ENCODE measurements at regions not wholly inside any gene's neighbourhood (a gene's known extent, or its start where the extent isn't known, plus 50 kb on each side); places are given as distances from the start of the nearest gene placed in this dataset.

DNA sequence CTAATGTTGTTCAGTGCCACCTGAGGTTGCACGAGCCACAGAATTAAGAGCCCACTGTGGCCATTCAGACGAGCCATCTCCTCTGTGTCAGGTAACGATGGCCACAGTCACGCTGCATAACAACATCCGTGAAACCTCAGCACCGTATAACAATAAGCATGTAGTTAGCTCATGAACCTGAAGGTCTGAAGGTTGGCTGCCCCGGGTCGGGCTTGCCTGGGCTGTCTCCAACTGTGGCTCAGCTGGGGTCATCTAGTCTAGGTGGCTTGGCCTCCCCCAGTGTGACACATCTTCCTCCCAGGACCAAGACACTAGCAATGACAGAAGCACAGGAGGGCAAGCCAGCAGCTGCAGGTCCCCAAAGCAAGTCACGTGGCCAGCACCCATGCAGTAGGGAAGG, 258.0 kb downstream of the GLI2 start:
- Histone ChIP-seq H3K27ac (ENCODE audit: low read length) (no peak overlapping the region), H2AFZ (ENCODE audit: low read depth, low read length) (no peak overlapping the region), H3K79me2 (replicated peaks; ENCODE audit: insufficient read depth, low read length) (no peaks in the 10 kb centered on the region), H3K27me3 (ENCODE audit: insufficient read depth, low read depth, low read length) (no peaks in the 10 kb centered on the region), H3K9me2 (ENCODE audit: insufficient read depth, low read length) (no peaks in the 10 kb centered on the region), H3K9me3 (ENCODE audit: low read length) (no peaks in the 10 kb centered on the region), H3K36me3 (ENCODE audit: insufficient read depth, low read length) (no peaks in the 10 kb centered on the region), H3K4me3 (ENCODE audit: low read length) (no peak overlapping the region), H3K9ac (ENCODE audit: low read length) (no peak overlapping the region), H4K20me1 (ENCODE audit: insufficient read depth) (no peaks in the 10 kb centered on the region), H3F3A (ENCODE audit: insufficient read depth, low read length, poor library complexity, severe bottlenecking) (no peaks in the 10 kb centered on the region), H3K4me2 (ENCODE audit: low read length) (no peak overlapping the region)
- TF ChIP-seq EZH2 (IDR thresholded peaks at IDR 0.05; ENCODE audit: borderline replicate concordance, insufficient read depth, low read length, poor library complexity, severe bottlenecking) (no peak), RAD21 (conservative IDR thresholded peaks at IDR 0.05) (no peak), POLR2AphosphoS5 (IDR thresholded peaks at IDR 0.05) (no peak), MXI1 (conservative IDR thresholded peaks at IDR 0.05; ENCODE audit: poor library complexity, severe bottlenecking) (no peak), SMC3 (conservative IDR thresholded peaks at IDR 0.05; ENCODE audit: poor library complexity) (no peak), EP300 (conservative IDR thresholded peaks at IDR 0.05; ENCODE audit: poor library complexity, severe bottlenecking) (no peak)
- TF ChIP-seq, protein P1, sequence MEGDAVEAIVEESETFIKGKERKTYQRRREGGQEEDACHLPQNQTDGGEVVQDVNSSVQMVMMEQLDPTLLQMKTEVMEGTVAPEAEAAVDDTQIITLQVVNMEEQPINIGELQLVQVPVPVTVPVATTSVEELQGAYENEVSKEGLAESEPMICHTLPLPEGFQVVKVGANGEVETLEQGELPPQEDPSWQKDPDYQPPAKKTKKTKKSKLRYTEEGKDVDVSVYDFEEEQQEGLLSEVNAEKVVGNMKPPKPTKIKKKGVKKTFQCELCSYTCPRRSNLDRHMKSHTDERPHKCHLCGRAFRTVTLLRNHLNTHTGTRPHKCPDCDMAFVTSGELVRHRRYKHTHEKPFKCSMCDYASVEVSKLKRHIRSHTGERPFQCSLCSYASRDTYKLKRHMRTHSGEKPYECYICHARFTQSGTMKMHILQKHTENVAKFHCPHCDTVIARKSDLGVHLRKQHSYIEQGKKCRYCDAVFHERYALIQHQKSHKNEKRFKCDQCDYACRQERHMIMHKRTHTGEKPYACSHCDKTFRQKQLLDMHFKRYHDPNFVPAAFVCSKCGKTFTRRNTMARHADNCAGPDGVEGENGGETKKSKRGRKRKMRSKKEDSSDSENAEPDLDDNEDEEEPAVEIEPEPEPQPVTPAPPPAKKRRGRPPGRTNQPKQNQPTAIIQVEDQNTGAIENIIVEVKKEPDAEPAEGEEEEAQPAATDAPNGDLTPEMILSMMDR (IDR thresholded peaks at IDR 0.05; ENCODE audit: poor library complexity, severe bottlenecking): no peak
- TF ChIP-seq, protein P2, sequence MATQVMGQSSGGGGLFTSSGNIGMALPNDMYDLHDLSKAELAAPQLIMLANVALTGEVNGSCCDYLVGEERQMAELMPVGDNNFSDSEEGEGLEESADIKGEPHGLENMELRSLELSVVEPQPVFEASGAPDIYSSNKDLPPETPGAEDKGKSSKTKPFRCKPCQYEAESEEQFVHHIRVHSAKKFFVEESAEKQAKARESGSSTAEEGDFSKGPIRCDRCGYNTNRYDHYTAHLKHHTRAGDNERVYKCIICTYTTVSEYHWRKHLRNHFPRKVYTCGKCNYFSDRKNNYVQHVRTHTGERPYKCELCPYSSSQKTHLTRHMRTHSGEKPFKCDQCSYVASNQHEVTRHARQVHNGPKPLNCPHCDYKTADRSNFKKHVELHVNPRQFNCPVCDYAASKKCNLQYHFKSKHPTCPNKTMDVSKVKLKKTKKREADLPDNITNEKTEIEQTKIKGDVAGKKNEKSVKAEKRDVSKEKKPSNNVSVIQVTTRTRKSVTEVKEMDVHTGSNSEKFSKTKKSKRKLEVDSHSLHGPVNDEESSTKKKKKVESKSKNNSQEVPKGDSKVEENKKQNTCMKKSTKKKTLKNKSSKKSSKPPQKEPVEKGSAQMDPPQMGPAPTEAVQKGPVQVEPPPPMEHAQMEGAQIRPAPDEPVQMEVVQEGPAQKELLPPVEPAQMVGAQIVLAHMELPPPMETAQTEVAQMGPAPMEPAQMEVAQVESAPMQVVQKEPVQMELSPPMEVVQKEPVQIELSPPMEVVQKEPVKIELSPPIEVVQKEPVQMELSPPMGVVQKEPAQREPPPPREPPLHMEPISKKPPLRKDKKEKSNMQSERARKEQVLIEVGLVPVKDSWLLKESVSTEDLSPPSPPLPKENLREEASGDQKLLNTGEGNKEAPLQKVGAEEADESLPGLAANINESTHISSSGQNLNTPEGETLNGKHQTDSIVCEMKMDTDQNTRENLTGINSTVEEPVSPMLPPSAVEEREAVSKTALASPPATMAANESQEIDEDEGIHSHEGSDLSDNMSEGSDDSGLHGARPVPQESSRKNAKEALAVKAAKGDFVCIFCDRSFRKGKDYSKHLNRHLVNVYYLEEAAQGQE (IDR thresholded peaks at IDR 0.05; ENCODE audit: borderline replicate concordance): no peak

DNA sequence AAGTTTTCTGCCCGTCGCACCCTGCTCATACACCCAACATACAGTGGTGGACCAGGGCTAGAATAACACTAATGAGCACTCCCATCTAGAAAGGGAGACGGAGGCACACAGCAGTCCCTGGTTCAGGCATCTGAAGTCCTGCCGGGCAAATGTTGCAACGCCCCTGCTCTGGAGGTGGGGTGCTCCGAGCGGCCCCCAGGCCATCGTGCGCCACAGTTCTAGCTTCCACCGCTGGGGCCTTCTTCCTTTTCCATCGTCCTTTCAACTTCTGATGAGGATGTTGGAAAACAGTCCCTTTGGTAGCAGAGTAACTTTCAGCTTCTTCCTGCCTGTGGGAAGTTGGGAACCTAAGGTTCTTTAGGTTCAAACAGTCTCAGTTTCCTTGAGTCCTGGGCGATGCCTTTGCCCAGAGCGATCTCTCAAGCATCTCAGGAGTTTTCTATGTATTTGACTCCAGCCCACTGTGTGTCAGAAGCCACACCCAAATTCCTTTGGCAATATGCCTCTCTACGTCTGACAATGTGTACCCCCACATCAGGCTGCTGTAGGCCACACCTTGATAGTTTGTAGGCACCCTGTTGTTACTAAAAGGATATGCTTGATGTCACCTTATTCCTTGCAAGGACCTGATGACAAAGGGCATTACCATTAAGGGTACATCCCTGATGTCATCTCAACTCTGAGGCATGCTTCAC, 258.8 kb downstream of the GLI2 start:
- no peaks in the 10 kb centered on the region for H3K9me3 ChIP-seq (ENCODE audit: low read length)
- no peaks in the 10 kb centered on the region for H3K9me2 ChIP-seq (ENCODE audit: insufficient read depth, low read length)
- no peaks in the 10 kb centered on the region for H4K20me1 ChIP-seq (ENCODE audit: insufficient read depth)
- no peaks in the 10 kb centered on the region for H3K79me2 ChIP-seq (replicated peaks; ENCODE audit: insufficient read depth, low read length)
- no peak overlapping the region for H2AFZ ChIP-seq (ENCODE audit: low read depth, low read length)
- no peak overlapping the region for H3K4me2 ChIP-seq (ENCODE audit: low read length)
- H3K36me3 ChIP-seq (ENCODE audit: insufficient read depth, low read length): no peaks in the 10 kb centered on the region
- H3F3A ChIP-seq (ENCODE audit: insufficient read depth, low read length, poor library complexity, severe bottlenecking): no peaks in the 10 kb centered on the region
- H3K27ac ChIP-seq (ENCODE audit: low read length): no peak overlapping the region
- TF ChIP-seq SMC3 (conservative IDR thresholded peaks at IDR 0.05; ENCODE audit: poor library complexity) (no peak), RAD21 (conservative IDR thresholded peaks at IDR 0.05) (no peak), MXI1 (conservative IDR thresholded peaks at IDR 0.05; ENCODE audit: poor library complexity, severe bottlenecking) (no peak), EZH2 (IDR thresholded peaks at IDR 0.05; ENCODE audit: borderline replicate concordance, insufficient read depth, low read length, poor library complexity, severe bottlenecking) (no peak), EP300 (conservative IDR thresholded peaks at IDR 0.05; ENCODE audit: poor library complexity, severe bottlenecking) (no peak), TAF1 (IDR thresholded peaks at IDR 0.05; ENCODE audit: low read depth) (no peak), POLR2AphosphoS5 (IDR thresholded peaks at IDR 0.05) (no peak)
- TF ChIP-seq, protein P1 (IDR thresholded peaks at IDR 0.05; ENCODE audit: poor library complexity, severe bottlenecking): no peak
- TF ChIP-seq, protein P2 (IDR thresholded peaks at IDR 0.05; ENCODE audit: borderline replicate concordance): no peak
- H3K27me3 ChIP-seq (ENCODE audit: insufficient read depth, low read depth, low read length): no peaks in the 10 kb centered on the region
- H3K4me3 ChIP-seq (ENCODE audit: low read length): no peak overlapping the region
- no peak overlapping the region for H3K9ac ChIP-seq (ENCODE audit: low read length)

Data from neural cell (in vitro differentiated cells).